GM19372 (cell line): ENCODE measurements at regions not wholly inside any gene's neighbourhood (a gene's known extent, or its start where the extent isn't known, plus 50 kb on each side); places are given as distances from the start of the nearest gene placed in this dataset.

ENCODE experiments used
- ATAC-seq: cut with Tn5 transposase; IDR thresholded peaks from one replicate; pipeline ENCODE4 v1.9.1; 2021; ENCODE audit warnings: mild to moderate bottlenecking, low read depth, moderate library complexity; ENCODE audit not compliant: unreplicated experiment

- no peak for ATAC-seq
Observed at GRCh38 chr3:81291586-81291985, 469.9 kb downstream of the GBE1 start.

- ATAC-seq: no peak
Observed at GRCh38 chr3:81289676-81290075, 471.8 kb downstream of the GBE1 start.

- ATAC-seq: no peak
Observed at GRCh38 chr3:81279481-81280379, 481.7 kb downstream of the GBE1 start.

DNA sequence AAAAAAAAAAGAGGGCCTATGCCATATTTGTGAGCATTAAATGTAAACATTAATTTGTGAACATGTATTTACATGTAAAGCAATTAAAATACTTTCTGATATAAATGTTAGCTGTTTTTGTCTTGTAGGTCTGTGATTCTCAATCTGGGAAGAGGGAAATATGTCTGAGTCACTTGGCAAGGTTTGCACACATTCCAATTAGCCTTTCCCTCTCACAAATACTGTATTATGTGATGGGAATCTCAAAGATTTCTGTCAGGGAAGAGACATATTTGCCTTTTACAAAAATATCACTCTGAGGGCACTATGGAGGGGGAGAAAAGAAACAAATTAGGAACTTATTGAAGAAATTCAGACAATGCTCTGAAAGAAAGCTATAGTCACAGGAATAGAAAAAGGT is 483.6 kb downstream of the GBE1 start:
- no peak for ATAC-seq

GRCh38 chr3:81274671-81275070 is 486.8 kb downstream of the GBE1 start:
- ATAC-seq: no peak

DNA sequence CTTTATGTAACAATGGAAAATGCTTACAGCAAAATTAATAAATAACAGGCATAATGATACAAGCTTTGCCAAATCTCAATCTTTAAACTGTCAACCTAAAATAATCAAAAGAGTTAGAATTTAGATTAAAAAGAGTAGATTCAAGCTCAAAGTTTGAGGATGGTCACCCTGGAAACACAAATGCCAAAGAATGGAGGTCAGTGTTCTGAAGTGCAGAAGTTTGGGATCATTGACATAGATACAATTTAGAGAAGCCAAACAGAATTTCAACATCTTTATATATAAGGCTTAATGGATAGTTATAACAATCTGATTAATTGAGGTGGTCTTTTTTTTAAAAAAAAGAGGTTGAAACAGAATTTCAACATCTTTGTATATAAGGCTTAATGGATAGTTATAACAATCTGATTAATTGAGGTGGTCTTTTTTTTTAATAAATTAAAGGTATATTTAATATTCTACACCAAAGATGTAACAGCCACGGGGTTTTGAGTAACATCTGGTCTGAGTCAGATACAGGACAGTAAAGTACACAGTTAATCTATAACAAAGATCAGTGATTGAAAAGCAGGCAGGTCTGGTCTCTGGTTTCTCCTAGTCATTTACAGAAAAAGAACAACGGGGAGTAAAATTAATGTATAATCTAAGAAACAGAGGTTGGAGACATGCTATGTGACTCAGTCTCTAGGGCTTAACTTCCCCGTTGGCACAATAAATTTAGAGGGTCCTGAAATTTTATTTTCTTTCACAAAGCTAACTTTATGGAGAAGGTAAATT is 490.7 kb downstream of the GBE1 start:
- peak; percentile 92 for ATAC-seq

DNA sequence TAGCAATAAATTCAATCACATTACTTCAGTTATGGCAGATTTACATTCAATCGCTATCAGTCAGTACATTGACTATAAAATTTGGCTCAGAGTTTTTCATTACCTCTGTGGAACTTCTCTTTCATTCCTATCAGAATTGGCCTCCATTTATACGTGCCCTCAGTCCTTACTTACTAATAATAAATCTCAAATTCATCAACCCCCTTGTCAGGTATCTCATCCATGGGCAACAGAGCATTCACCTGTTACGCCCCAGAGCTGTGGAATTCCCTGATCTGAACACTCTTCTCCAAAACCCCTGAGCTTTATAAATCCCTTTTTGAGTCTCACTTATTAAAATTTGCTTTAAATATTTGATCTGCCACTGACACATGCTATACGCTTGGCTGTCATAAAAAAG is 492.9 kb downstream of the GBE1 start:
- ATAC-seq: no peak

DNA sequence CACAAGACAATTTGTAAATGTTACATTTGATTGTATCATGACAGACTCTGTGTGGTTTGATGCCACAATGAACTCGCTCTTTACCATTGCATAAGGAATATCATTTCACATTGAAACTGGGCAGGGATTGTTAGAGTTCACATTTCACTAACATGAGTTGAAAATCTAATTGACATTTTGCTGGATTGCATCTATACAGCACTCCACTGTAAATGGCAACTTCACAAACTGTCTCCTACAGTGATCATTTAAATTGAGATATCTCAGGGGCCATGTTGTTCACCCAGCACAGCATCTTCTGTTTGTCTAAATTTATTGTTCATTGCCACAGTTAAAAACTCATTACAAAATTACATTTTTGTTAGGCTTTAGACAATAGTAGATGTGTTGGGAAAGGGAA is 499.4 kb downstream of the GBE1 start:
- no peak for ATAC-seq

GRCh38 chr3:81255463-81255862 is 506.0 kb downstream of the GBE1 start:
- no peak for ATAC-seq

GRCh38 chr3:81251096-81251495 is 510.3 kb downstream of the GBE1 start:
- no peak for ATAC-seq

GRCh38 chr3:81249540-81250029 is 511.9 kb downstream of the GBE1 start:
- no peak for ATAC-seq

GRCh38 chr3:81245501-81245900 is 515.9 kb downstream of the GBE1 start:
- ATAC-seq: no peak

DNA sequence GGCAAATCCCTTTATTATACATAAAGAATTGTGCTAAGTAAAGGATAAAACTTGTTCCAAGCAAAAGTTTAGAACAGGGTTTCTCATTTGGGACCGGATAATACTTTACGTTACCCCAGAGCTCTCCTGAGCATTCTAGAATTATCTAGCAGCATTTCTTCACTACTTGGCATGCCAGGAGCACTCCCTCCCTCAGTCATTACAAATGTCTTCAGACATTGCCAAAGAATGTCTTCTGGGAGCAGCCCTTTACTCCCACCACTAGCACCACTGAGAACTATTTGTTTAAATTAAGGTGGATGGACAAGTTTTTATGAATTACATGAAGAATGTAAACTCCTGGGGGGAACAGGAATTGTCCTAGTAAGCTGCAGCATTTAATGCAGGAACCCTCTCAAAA is 516.4 kb downstream of the GBE1 start:
- no peak for ATAC-seq

DNA sequence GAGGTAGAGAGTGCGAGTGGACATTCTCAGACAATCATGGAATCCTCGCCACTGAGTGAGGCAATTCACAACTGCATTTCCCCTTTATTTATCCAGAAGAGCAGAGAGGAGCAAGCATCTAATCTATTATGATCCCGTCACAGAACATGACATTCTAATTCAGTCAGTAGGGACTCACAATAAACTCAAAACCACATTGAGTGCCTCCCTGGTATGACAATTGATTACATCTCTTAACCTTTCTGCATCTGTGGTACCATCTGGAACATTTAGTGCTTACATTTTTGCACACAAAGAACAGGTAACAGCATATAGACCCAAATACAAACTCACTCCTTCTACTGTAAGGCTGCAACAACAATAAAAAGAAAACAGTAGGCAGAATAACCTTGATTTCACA is 517.2 kb downstream of the GBE1 start:
- ATAC-seq: no peak

DNA sequence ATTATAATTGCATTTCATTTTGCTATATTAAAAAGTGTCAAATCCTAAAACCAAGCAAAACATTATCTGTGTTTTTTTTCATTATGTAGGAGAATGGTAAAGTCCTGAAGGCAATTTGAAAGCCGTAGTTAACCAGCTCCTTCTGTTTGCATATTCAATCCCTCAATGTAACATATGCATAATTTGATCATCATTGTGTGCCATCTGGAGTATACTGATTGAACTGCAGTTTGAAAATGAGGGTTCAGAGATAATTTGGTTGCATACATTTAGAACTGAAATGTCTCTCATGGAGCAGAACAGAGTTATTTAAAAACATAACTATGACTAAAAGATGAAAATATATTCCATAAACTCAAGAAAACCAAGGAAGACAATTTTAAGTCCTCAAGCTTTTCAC is 518.6 kb downstream of the GBE1 start:
- ATAC-seq: no peak

- no peak for ATAC-seq
Observed at GRCh38 chr3:81237181-81237580, 524.3 kb downstream of the GBE1 start.

GRCh38 chr3:81218023-81218422 is 543.4 kb downstream of the GBE1 start:
- no peak for ATAC-seq

GRCh38 chr3:81217101-81217500 is 544.3 kb downstream of the GBE1 start:
- ATAC-seq: no peak

- ATAC-seq: no peak
Observed at GRCh38 chr3:81216192-81216591, 545.3 kb downstream of the GBE1 start.

DNA sequence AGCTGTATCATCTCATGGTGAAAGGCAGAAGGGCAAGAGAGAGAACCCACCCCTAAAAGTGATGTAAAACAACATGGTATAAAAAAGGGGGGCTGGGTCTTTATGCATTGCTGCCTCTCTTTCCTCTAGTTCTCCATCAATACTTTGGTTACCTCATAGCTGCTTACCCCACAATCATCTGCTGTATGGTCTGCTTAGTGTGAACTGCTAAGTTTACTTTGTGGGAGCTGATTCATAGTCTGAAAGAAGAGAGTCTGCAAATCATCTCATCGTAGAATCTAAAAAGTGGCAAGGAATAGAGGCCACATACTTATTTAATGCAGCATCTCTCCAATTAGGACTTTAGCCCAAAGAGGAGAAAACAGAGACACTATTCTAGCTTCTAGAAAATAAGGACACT is 546.8 kb downstream of the GBE1 start:
- no peak for ATAC-seq

GRCh38 chr3:81199587-81199986 is 561.9 kb downstream of the GBE1 start:
- ATAC-seq: no peak

DNA sequence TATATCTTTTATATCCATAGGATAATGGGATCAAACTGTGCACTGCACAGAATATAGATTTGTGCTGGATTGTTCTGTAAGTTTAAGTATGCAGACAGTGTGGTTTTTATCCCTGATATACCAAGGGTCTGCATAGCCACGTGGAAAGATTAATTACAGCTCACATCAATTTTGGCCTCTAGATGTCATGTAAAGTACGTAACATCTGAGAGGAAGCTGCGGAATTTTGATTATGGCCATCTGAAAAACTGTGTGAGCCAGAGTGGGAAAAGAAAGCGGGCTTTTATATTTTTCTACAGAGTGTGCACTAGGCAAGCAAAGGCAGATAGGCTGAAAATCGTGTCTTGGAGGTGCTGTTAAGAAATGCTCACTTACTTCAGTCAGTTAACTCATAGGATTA is 562.7 kb downstream of the GBE1 start:
- no peak for ATAC-seq
